ENCODE measurements at regions not wholly inside any gene's neighbourhood (a gene's known extent, or its start where the extent isn't known, plus 50 kb on each side); places are given as distances from the start of the nearest gene placed in this dataset.

- TF ChIP-seq CTCF (IDR thresholded peaks at IDR 0.05) (no peak), POLR2A (IDR thresholded peaks at IDR 0.05) (no peak)
These were observed 240.5 kb upstream of the MYT1L start for GRCh38 chr2:2571301-2572150.
